ENCODE measurements at regions not wholly inside any gene's neighbourhood (a gene's known extent, or its start where the extent isn't known, plus 50 kb on each side); places are given as distances from the start of the nearest gene placed in this dataset.

DNA sequence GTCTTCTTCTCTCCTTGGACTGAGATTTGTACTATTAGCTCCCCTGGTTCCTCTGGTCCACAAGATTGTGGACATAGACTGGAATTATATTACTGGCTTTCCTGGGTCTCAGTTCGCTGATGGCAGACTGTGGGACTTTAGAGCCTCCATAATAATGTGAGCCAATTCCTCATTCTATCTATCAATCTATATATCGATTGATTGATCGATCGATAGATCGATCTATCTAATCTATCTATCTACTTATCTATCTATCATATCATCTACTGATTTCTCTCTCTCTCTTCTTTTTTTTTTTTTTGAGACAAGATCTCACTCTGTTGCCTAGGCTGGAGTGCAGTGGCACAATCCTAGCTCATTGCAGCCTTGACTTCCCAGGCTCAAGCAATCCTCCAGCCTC, 51.5 kb upstream of the DDR1 start:
- no peaks in the 10 kb centered on the region for H3K9me3 ChIP-seq (ENCODE audit: insufficient read depth, low read depth, low read length)
- peaks cover 9% of the 10 kb centered on the region for H3K4me1 ChIP-seq (ENCODE audit: insufficient read depth, low read length)
- no peak overlapping the region for H3K9ac ChIP-seq (ENCODE audit: low read depth, low read length)
- H3K27ac ChIP-seq (ENCODE audit: low read depth, low read length): no peak overlapping the region
- H3K4me3 ChIP-seq (ENCODE audit: low read length): no peak overlapping the region
- 97% methylated on average over 5 of the region's 5 CpGs for WGBS
- H3K36me3 ChIP-seq (ENCODE audit: insufficient read depth, low read length): no peaks in the 10 kb centered on the region
- H3K27me3 ChIP-seq (ENCODE audit: insufficient read depth, low read length): no peaks in the 10 kb centered on the region

DNA sequence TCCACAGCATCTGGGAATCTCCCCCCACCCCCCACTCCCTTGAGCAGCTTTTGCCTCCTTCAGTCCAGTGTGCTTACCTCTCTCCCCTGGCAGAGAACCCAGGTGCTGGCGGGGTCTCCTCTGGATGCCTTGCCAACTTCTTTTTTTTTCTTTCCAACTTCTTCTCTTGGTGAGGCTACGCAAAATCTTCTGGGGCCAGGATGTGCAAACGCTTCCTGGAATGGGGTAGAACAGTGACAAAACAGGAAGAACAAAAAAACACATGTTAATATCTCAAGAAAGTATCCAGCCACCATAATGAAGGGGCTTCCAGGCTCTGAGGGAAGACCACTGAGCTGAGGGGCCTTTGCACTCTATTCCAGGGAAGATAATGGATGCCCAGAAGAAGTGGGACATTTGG, 53.9 kb upstream of the DDR1 start:
- H3K9me3 ChIP-seq (ENCODE audit: insufficient read depth, low read depth, low read length): no peaks in the 10 kb centered on the region
- WGBS: 0% methylated on average over 1 of the region's 3 CpGs
- H3K27ac ChIP-seq (ENCODE audit: low read depth, low read length): no peak overlapping the region
- H3K9ac ChIP-seq (ENCODE audit: low read depth, low read length): no peak overlapping the region
- no peak overlapping the region for H3K4me3 ChIP-seq (ENCODE audit: low read length)
- H3K36me3 ChIP-seq (ENCODE audit: insufficient read depth, low read length): no peaks in the 10 kb centered on the region
- no peaks in the 10 kb centered on the region for H3K27me3 ChIP-seq (ENCODE audit: insufficient read depth, low read length)
- peaks cover 7% of the 10 kb centered on the region; the same call in 1 of the 2 replicates for H3K4me1 ChIP-seq (ENCODE audit: insufficient read depth, low read length)

DNA sequence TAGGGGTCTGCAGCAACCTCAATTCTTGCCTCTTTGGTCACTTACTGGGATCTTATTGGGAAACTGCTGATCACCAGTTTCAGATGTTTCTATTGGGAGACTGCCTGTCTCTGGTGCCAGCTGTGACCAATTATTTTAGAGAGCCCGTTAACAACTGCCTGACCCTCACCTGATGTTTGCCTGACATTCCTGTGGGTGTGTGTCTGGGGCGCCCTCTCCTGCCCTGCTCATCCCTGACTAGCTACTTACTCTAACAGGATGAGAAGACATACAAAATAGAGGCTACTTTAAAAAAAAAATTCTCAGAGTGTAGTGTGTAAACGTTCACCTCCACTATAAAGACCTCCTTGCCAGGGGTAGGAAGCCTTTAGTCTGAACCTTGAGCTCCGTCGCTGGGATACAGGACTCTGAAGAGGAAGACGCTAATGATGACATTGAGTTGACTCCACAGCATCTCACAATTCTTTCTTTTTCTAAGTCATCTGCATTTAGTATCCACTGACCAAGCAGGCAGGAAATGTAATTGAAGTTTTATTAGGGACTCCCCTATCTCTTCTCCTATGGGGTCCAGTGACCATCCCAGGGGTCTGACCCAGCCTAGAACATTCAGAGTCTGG, 54.6 kb upstream of the DDR1 start:
- H3K27me3 ChIP-seq (ENCODE audit: insufficient read depth, low read length): no peaks in the 10 kb centered on the region
- no peak overlapping the region for H3K4me3 ChIP-seq (ENCODE audit: low read length)
- H3K9ac ChIP-seq (ENCODE audit: low read depth, low read length): no peak overlapping the region
- no peaks in the 10 kb centered on the region for H3K9me3 ChIP-seq (ENCODE audit: insufficient read depth, low read depth, low read length)
- H3K4me1 ChIP-seq (ENCODE audit: insufficient read depth, low read length): peaks cover 7% of the 10 kb centered on the region; the same call in 1 of the 2 replicates
- WGBS: 59% methylated on average over 5 of the region's 6 CpGs
- H3K36me3 ChIP-seq (ENCODE audit: insufficient read depth, low read length): no peaks in the 10 kb centered on the region
- H3K27ac ChIP-seq (ENCODE audit: low read depth, low read length): no peak overlapping the region

DNA sequence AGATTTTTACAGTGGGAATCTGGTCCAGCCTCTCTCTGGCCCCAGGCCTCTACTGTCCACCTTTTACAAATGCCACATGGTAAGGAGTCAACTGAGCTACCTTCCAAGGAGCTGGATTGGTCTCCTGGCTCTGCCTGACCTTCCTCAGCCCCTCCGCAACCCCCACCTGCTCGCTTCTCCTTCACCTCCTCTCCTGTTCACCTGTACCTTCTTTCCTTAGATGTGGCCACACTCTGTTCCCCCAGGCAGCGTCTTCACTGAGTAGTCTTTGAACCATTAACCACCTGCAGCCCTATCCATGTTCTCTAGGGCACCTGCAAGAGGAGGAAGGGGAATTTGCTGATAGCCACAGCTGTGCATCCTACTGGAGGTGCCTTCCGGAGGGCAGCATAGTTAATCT, 55.3 kb upstream of the DDR1 start:
- H3K27me3 ChIP-seq (ENCODE audit: insufficient read depth, low read length): no peaks in the 10 kb centered on the region
- no peak overlapping the region for H3K9ac ChIP-seq (ENCODE audit: low read depth, low read length)
- H3K36me3 ChIP-seq (ENCODE audit: insufficient read depth, low read length): no peaks in the 10 kb centered on the region
- WGBS: 92% methylated on average over 4 of the region's 4 CpGs
- H3K27ac ChIP-seq (ENCODE audit: low read depth, low read length): no peak overlapping the region
- no peaks in the 10 kb centered on the region for H3K9me3 ChIP-seq (ENCODE audit: insufficient read depth, low read depth, low read length)
- peaks cover 7% of the 10 kb centered on the region; the same call in 1 of the 2 replicates for H3K4me1 ChIP-seq (ENCODE audit: insufficient read depth, low read length)
- H3K4me3 ChIP-seq (ENCODE audit: low read length): no peak overlapping the region

DNA sequence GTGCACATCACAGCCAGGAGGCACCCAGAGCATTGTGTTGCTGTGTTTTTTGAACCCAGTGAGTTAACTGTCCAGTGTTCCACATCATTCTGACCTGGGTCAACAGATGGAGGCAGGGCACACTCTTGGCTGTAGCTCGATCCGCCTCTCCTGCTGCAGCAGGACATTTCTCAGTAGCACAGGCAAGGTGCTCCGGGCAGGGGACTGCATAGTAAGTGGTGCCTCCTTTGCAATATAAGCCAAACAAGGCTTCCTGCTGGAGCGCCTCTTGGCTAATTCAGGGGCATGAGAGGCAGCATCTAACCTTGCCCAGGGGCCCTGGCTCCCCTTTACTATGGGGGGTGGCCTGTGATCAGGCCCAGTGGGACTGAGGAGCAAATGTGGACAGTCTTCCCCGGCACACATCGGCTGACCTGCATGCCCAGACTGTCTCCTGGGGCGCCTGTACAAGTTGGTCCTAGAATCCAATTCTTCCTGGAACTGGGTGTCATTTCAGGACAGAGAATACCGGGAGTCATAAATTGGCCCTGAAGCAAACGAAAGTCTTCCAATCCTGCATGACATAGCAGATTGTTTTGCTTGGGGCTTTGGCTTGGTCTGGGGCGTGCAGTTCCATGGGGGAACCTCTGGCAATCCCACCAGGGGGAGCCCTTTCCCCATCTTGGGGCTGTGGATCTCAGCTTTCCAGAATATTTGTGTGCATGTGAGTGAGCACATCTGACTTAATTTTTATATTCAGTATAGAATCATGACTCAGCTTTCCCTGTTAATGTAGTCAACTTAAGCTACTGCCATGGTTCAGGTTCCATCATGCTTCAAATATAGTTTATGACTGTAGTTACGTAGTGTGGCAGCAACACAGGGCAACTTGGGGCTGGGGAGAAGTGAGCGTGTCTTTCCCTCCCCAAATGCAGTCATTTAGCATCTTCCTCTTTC, 56.0 kb upstream of the DDR1 start:
- peak overlapping the region; percentile 10; the same call in 1 of the 2 replicates for H3K9ac ChIP-seq (ENCODE audit: low read depth, low read length)
- H3K27me3 ChIP-seq (ENCODE audit: insufficient read depth, low read length): no peaks in the 10 kb centered on the region
- H3K36me3 ChIP-seq (ENCODE audit: insufficient read depth, low read length): no peaks in the 10 kb centered on the region
- H3K9me3 ChIP-seq (ENCODE audit: insufficient read depth, low read depth, low read length): no peaks in the 10 kb centered on the region
- H3K27ac ChIP-seq (ENCODE audit: low read depth, low read length): 0 out of 2 replicates have a peak overlapping the region, but pooled peaks have one; percentile 3
- WGBS: 62% methylated on average over 12 of the region's 12 CpGs
- H3K4me3 ChIP-seq (ENCODE audit: low read length): no peak overlapping the region
- H3K4me1 ChIP-seq (ENCODE audit: insufficient read depth, low read length): peaks cover 7% of the 10 kb centered on the region; the same call in 1 of the 2 replicates

DNA sequence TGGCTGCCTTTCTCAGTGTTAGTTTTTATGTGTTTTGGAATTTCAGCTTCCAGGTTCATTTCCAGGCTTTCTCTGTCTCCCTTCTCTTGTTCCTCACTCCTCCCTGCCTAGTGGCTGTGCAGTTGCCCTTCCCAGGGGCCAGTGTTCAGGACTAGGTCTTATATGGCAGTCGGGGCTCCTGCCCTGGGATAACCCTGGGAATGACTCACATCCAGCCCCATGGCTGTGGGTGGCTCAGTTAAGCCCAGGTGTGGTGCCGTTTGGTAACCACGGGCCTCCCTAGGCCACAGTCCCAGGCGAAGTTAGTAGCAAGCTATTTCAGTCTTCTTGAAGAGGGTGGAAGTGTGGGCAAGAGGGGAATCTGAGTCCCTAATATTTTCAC, 57.4 kb upstream of the DDR1 start:
- Histone ChIP-seq H3K4me1 (ENCODE audit: insufficient read depth, low read length) (peaks cover 10% of the 10 kb centered on the region; the same call in 1 of the 2 replicates), H3K27ac (ENCODE audit: low read depth, low read length) (no peak overlapping the region), H3K9me3 (ENCODE audit: insufficient read depth, low read depth, low read length) (no peaks in the 10 kb centered on the region), H3K27me3 (ENCODE audit: insufficient read depth, low read length) (no peaks in the 10 kb centered on the region), H3K4me3 (ENCODE audit: low read length) (no peak overlapping the region), H3K36me3 (ENCODE audit: insufficient read depth, low read length) (no peaks in the 10 kb centered on the region), H3K9ac (ENCODE audit: low read depth, low read length) (no peak overlapping the region)
- WGBS: 75% methylated on average over 4 of the region's 4 CpGs

DNA sequence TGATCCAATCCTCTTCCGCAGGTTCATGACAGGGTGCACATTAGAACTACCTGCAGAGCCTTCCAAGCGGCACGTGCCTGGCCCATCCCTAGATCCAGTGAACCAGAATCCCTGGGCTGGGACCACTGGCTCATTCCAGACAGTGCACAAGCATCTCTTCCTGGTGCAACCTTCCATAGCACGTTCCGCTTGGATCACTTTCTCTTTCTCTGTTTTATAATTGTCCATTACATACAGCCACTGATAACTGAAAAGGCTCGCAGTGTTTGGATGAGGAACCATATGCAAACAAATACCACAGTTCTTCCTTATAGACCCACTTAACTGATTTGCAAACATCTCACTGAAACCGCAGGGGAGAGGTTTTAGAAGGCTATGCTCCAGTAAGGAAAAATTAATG, 59.6 kb upstream of the DDR1 start:
- Histone ChIP-seq H3K9me3 (ENCODE audit: insufficient read depth, low read depth, low read length) (no peaks in the 10 kb centered on the region), H3K4me1 (ENCODE audit: insufficient read depth, low read length) (peaks cover 10% of the 10 kb centered on the region; the same call in 1 of the 2 replicates), H3K9ac (ENCODE audit: low read depth, low read length) (no peak overlapping the region), H3K27ac (ENCODE audit: low read depth, low read length) (no peak overlapping the region), H3K4me3 (ENCODE audit: low read length) (no peak overlapping the region), H3K27me3 (ENCODE audit: insufficient read depth, low read length) (no peaks in the 10 kb centered on the region), H3K36me3 (ENCODE audit: insufficient read depth, low read length) (no peaks in the 10 kb centered on the region)
- WGBS: 90% methylated on average over 6 of the region's 7 CpGs

DNA sequence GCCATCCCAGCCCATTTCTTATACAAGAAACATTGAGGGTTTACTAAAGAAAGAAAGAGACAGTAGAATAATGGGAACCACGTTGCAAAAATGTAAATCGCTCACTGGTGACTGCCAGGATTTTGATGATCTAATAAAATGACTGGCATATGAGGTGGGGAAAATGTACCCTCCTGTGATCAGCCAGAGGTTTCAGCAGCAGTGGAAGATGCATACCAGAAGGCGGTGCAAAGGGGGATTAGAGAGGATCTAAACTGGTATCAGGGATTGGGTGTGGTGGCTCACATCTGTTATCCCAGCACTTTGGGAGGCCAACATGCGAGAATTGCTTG, 60.8 kb upstream of the DDR1 start:
- Histone ChIP-seq H3K9me3 (ENCODE audit: insufficient read depth, low read depth, low read length) (no peaks in the 10 kb centered on the region), H3K27ac (ENCODE audit: low read depth, low read length) (no peak overlapping the region), H3K4me1 (ENCODE audit: insufficient read depth, low read length) (peaks cover 7% of the 10 kb centered on the region; the same call in 1 of the 2 replicates), H3K27me3 (ENCODE audit: insufficient read depth, low read length) (no peaks in the 10 kb centered on the region), H3K4me3 (ENCODE audit: low read length) (no peak overlapping the region), H3K36me3 (ENCODE audit: insufficient read depth, low read length) (no peaks in the 10 kb centered on the region), H3K9ac (ENCODE audit: low read depth, low read length) (no peak overlapping the region)
- 91% methylated on average over 4 of the region's 4 CpGs for WGBS

DNA sequence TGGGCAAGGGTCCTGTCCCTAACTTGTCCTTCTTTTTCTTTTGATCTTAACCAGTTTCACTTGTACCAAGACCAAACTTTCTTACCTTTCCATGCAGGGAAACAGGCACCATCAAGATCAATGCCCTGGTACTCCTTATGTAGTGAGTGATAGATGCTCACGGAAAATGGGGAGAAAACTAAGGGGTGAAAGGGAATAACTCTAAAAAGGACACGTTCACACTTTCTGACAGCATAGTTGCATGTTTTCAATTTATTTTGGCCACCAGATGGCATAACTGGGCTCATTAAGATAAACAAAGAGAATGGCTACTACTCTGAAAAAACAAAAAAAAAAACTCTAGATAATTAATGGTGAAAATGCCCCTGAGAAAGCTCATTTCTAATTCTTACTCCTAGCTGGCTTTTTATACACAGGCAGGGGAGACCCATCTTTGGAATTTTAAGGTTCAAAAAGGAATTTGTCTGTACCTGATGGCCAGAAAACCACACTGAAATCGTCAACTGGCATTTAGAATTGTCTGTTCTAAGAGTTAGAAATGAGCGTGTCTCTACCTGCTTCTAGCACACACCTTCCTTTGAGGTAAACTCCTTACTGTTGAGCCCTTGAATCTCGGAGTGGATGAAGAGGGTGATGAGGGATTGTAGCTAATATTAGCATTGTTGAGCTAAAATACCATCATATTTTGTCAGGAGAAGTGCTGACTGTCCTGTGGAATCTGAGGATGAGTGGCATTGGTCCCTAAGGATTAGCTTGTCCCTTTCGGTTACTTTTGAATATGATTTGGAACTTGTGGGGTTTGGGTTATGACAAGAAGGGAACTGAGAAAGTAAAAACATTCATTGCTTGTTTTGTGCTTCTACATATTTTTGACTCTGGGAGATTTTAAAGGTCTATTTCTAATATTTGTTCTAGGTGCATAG, 62.2 kb upstream of the DDR1 start:
- H3K4me1 ChIP-seq (ENCODE audit: insufficient read depth, low read length): 0 out of 2 replicates have a peak, but pooled peaks cover 4% of the 10 kb centered on the region

DNA sequence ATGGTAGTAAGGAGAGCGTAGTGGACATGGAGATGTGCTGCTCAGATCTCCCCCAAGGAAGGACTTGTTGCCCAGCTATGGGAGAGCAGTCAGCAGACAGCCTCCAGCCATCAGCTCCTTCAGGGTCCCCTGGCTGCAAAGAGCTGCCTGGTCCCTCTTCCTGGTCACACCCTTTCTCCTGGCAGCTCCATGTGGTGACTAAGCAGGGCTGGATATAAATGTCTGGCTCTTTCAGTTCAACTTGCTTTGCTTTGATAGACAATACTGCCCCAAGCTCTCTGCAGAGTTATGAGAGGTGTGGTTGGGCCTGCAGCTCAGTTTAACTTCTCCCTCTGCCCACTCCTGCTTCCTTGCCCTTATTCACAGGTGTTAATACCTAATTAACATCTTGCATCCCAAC, 64.1 kb upstream of the DDR1 start:
- Histone ChIP-seq H3K27ac (ENCODE audit: low read depth, low read length) (no peak overlapping the region), H3K27me3 (ENCODE audit: insufficient read depth, low read length) (no peaks in the 10 kb centered on the region), H3K4me1 (ENCODE audit: insufficient read depth, low read length) (0 out of 2 replicates have a peak, but pooled peaks cover 4% of the 10 kb centered on the region), H3K36me3 (ENCODE audit: insufficient read depth, low read length) (no peaks in the 10 kb centered on the region), H3K9me3 (ENCODE audit: insufficient read depth, low read depth, low read length) (no peaks in the 10 kb centered on the region), H3K9ac (ENCODE audit: low read depth, low read length) (no peak overlapping the region), H3K4me3 (ENCODE audit: low read length) (no peak overlapping the region)
- 96% methylated on average over 1 of the region's 1 CpG for WGBS

More for the DNA sequence above, 62.2 kb upstream of the DDR1 start:
- Histone ChIP-seq H3K27me3 (ENCODE audit: insufficient read depth, low read length) (no peaks in the 10 kb centered on the region), H3K4me3 (ENCODE audit: low read length) (no peak overlapping the region), H3K9ac (ENCODE audit: low read depth, low read length) (0 out of 2 replicates have a peak overlapping the region, but pooled peaks have one; percentile 11), H3K36me3 (ENCODE audit: insufficient read depth, low read length) (no peaks in the 10 kb centered on the region), H3K27ac (ENCODE audit: low read depth, low read length) (no peak overlapping the region), H3K9me3 (ENCODE audit: insufficient read depth, low read depth, low read length) (no peaks in the 10 kb centered on the region)
- WGBS: 72% methylated on average over 6 of the region's 6 CpGs
